SU-DHL-6 (cell line): ENCODE measurements at regions not wholly inside any gene's neighbourhood (a gene's known extent, or its start where the extent isn't known, plus 50 kb on each side); places are given as distances from the start of the nearest gene placed in this dataset.

Source experiments
- H2AFZ ChIP-seq: fragments of 200-600 bp; sonication (generic); 2 replicates; pipeline ENCODE4 v1.6.1; 2014; ENCODE audit warnings: low read depth, mild to moderate bottlenecking, moderate library complexity, mixed read lengths, antibody characterized with exemption, low read length; ENCODE audit not compliant: severe bottlenecking
- H3F3A ChIP-seq: fragments of 200-600 bp; shearing (Covaris generic); 2 replicates; pipeline ENCODE4 v1.6.0; 2016; ENCODE audit warnings: antibody characterized with exemption, mild to moderate bottlenecking; ENCODE audit not compliant: insufficient read depth
- H3K27ac ChIP-seq: fragments of 200-600 bp; sonication (generic); 2 replicates; pipeline ENCODE4 v1.5.1; 2016; ENCODE audit warnings: low read depth, mild to moderate bottlenecking, low read length, moderate library complexity, mixed read lengths
- H3K27me3 ChIP-seq: fragments of 200-600 bp; sonication (generic), shearing (Covaris generic); 2 replicates; pipeline ENCODE4 v1.6.0; 2014; ENCODE audit warnings: mild to moderate bottlenecking, low read length
- H3K36me3 ChIP-seq: fragments of 200-600 bp; sonication (generic); 2 replicates; pipeline ENCODE4 v1.6.1; 2014; ENCODE audit warnings: mild to moderate bottlenecking, low read length, mixed read lengths
- H3K4me2 ChIP-seq: fragments of 300-600, 200-600 bp; shearing (Covaris generic), sonication (generic); 2 replicates; pipeline ENCODE4 v1.6.0; 2014; ENCODE audit warnings: low read length, low read depth, mild to moderate bottlenecking; ENCODE audit not compliant: poor library complexity, severe bottlenecking
- H3K4me3 ChIP-seq: fragments of 200-600 bp; sonication (generic); 2 replicates; pipeline ENCODE4 v1.5.1; 2014; ENCODE audit warnings: antibody characterized with exemption, low read length, mild to moderate bottlenecking, mixed read lengths; ENCODE audit not compliant: insufficient read depth, poor library complexity, severe bottlenecking
- H3K79me2 ChIP-seq: fragments of 200-600 bp; sonication (generic); 2 replicates; pipeline ENCODE4 v1.6.1; 2014; ENCODE audit warnings: mild to moderate bottlenecking, low read length, moderate library complexity; ENCODE audit not compliant: insufficient read depth
- H3K9ac ChIP-seq: fragments of 200-600 bp; sonication (generic); 2 replicates; pipeline ENCODE4 v1.7.0; 2014; ENCODE audit warnings: mild to moderate bottlenecking, low read length
- H3K9me2 ChIP-seq: fragments of 200-600 bp; sonication (generic); replicated peaks from 2 replicates; pipeline ENCODE4 v1.6.1; 2014; ENCODE audit warnings: low read length; ENCODE audit not compliant: insufficient read depth
- H3K9me3 ChIP-seq: fragments of 200-600 bp; sonication (generic); 2 replicates; pipeline ENCODE4 v1.6.1; 2014; ENCODE audit warnings: low read length, mixed read lengths; ENCODE audit not compliant: insufficient read depth
- H4K20me1 ChIP-seq: fragments of 200-600 bp; sonication (generic); 2 replicates; pipeline ENCODE4 v1.6.1; 2014; ENCODE audit warnings: low read depth, mild to moderate bottlenecking, antibody characterized with exemption, low read length, moderate library complexity, mixed read lengths
- EZH2phosphoT487 ChIP-seq: fragments of 200-600 bp; sonication (generic), shearing (Covaris generic); conservative IDR thresholded peaks from 2 replicates; pipeline ENCODE4 v1.6.1; 2018; ENCODE audit warnings: mild to moderate bottlenecking, antibody characterized with exemption, low read length, moderate library complexity, mixed read lengths
- TF ChIP-seq, protein P1 (sequence below): fragments of 200-600 bp; sonication (generic); IDR thresholded peaks from one replicate; pipeline ENCODE4 v1.5.1; 2017; ENCODE audit warnings: antibody characterized with exemption, mild to moderate bottlenecking, low read length, moderate library complexity; ENCODE audit not compliant: insufficient read depth, poor library complexity, severe bottlenecking

DNA sequence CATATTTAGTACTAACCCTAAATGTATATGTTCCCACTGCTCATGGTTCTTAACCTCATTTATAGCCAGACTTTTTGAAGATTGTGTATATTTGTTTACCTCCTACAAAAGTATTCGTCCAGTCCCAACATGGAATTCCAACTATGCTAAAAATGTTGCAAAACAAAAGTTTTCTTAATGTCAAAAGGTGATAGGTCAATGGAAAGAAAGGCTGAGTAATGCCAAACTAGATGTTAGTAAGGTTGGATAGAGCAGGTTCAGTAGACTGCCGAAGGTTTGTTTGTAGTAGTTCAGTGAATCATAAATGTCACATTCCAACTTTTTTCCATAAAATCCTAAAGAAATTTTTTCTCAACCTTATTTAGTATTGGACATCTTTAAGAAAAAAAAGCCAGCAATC lies 874.5 kb downstream of the FLRT2 start:
- no peaks in the 10 kb centered on the region for H3K9me2 ChIP-seq
- no peak overlapping the region for H3K27ac ChIP-seq
- no peaks in the 10 kb centered on the region for H3K36me3 ChIP-seq
- H3F3A ChIP-seq, result no peaks in the 10 kb centered on the region
- no peak for TF ChIP-seq EZH2phosphoT487
- TF ChIP-seq, protein P1, sequence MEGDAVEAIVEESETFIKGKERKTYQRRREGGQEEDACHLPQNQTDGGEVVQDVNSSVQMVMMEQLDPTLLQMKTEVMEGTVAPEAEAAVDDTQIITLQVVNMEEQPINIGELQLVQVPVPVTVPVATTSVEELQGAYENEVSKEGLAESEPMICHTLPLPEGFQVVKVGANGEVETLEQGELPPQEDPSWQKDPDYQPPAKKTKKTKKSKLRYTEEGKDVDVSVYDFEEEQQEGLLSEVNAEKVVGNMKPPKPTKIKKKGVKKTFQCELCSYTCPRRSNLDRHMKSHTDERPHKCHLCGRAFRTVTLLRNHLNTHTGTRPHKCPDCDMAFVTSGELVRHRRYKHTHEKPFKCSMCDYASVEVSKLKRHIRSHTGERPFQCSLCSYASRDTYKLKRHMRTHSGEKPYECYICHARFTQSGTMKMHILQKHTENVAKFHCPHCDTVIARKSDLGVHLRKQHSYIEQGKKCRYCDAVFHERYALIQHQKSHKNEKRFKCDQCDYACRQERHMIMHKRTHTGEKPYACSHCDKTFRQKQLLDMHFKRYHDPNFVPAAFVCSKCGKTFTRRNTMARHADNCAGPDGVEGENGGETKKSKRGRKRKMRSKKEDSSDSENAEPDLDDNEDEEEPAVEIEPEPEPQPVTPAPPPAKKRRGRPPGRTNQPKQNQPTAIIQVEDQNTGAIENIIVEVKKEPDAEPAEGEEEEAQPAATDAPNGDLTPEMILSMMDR, result no peak
- no peaks in the 10 kb centered on the region for H3K9me3 ChIP-seq
- H3K9ac ChIP-seq, result no peak overlapping the region
- H3K4me3 ChIP-seq, result no peak overlapping the region
- no peaks in the 10 kb centered on the region for H3K79me2 ChIP-seq
- H4K20me1 ChIP-seq, result no peaks in the 10 kb centered on the region
- H2AFZ ChIP-seq, result no peak overlapping the region
- no peak overlapping the region for H3K4me2 ChIP-seq
- H3K27me3 ChIP-seq, result no peaks in the 10 kb centered on the region

DNA sequence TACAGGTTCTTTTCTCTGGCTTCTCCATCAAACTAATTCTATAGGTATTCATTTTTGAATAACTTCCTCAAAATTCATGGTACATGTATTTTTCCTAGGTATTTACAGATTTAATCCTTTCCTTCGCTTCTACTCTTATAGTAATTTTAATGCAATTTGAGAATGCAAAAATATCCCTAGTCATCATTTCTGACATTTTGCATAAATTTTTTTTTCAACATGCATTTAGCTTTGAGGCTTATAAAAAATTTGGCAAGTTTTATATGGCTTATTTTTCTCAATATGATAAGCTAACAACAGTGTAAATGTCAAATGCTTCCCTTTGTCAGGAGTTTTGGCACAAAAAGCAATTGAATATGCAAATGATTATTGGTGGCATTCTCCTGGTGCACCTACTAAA lies 872.6 kb downstream of the FLRT2 start:
- Histone ChIP-seq H3K9me2 (no peaks in the 10 kb centered on the region), H3F3A (no peaks in the 10 kb centered on the region), H3K79me2 (no peaks in the 10 kb centered on the region), H3K4me3 (no peak overlapping the region), H3K36me3 (no peaks in the 10 kb centered on the region), H3K27ac (no peak overlapping the region), H2AFZ (no peak overlapping the region), H4K20me1 (no peaks in the 10 kb centered on the region), H3K9me3 (no peaks in the 10 kb centered on the region), H3K9ac (no peak overlapping the region), H3K27me3 (no peaks in the 10 kb centered on the region), H3K4me2 (no peak overlapping the region)
- TF ChIP-seq, protein P1, result no peak
- no peak for TF ChIP-seq EZH2phosphoT487

DNA sequence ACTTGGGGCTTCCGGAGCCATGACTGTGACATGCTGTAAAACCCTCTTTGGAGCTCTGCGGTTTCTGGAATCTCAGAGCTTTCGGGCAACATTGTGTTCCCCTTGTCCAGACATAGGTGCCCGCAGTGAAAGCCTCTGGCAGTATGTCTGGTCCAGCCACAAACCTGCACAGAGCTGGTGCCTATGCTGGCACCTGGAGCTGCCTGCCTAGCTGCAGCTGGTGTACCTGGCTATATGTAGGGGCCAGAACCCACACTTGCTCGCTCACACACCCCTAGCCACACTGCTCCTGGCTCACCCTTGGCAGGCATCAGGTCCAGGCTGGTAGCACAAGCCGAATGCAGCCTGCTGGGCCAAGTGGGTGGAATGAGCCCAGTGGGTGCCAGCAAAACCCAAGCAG lies 861.1 kb downstream of the FLRT2 start:
- Histone ChIP-seq H3K27me3 (no peaks in the 10 kb centered on the region), H3K4me3 (no peak overlapping the region), H3K9ac (no peak overlapping the region), H3K27ac (no peak overlapping the region), H3K79me2 (no peaks in the 10 kb centered on the region), H3K9me3 (no peaks in the 10 kb centered on the region; the same call in 1 of the 2 replicates), H2AFZ (no peak overlapping the region), H3F3A (no peaks in the 10 kb centered on the region), H3K9me2 (no peaks in the 10 kb centered on the region), H3K4me2 (no peak overlapping the region), H3K36me3 (no peaks in the 10 kb centered on the region), H4K20me1 (no peaks in the 10 kb centered on the region)
- TF ChIP-seq EZH2phosphoT487, result no peak
- TF ChIP-seq, protein P1, result no peak

DNA sequence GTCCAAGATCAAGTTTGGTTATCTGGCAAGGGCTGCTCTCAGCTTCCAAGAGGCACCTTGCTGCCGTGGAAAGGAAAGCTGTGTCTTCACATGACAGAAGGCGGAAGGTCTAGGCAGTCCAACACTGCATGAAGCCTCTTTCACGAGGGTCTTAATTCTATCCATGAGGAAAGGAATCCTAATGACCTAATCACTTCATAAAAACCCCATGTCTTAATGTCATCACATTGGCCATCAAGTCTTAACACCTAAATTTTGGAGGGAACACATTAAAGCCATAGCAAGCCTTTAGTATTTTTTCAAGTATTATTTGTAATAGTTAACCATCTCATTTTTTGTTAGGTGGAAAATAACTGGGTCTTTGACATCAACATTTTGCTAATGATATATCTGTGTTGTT lies 858.3 kb downstream of the FLRT2 start:
- Histone ChIP-seq H2AFZ (no peak overlapping the region), H3K9ac (no peak overlapping the region), H3K9me2 (no peaks in the 10 kb centered on the region), H3K27me3 (no peaks in the 10 kb centered on the region), H3K9me3 (no peaks in the 10 kb centered on the region; the same call in 1 of the 2 replicates), H3K4me2 (no peak overlapping the region), H3K36me3 (no peaks in the 10 kb centered on the region), H3K27ac (no peak overlapping the region), H3F3A (no peaks in the 10 kb centered on the region), H3K79me2 (no peaks in the 10 kb centered on the region), H3K4me3 (no peak overlapping the region), H4K20me1 (no peaks in the 10 kb centered on the region)
- TF ChIP-seq, protein P1, result no peak
- TF ChIP-seq EZH2phosphoT487, result no peak
